ENCODE measurements at regions not wholly inside any gene's neighbourhood (a gene's known extent, or its start where the extent isn't known, plus 50 kb on each side); places are given as distances from the start of the nearest gene placed in this dataset.

GRCh38 chr2:221640686-221641085 lies 68.6 kb upstream of the EPHA4 start:
- TF ChIP-seq CTCF (IDR thresholded peaks at IDR 0.05) (no peak), POLR2A (IDR thresholded peaks at IDR 0.05) (no peak)
